Hepatocyte (in vitro differentiated cells): ENCODE measurements at regions not wholly inside any gene's neighbourhood (a gene's known extent, or its start where the extent isn't known, plus 50 kb on each side); places are given as distances from the start of the nearest gene placed in this dataset.

Source experiments
- DNase-seq: peaks from one replicate; pipeline ENCODE4 v3.0.0-alpha.2; 2016; ENCODE audit warnings: low spot score
- H2AFZ ChIP-seq: fragments of 200-600 bp; sonication (generic); 2 replicates; pipeline ENCODE4 v1.6.0; 2016; ENCODE audit warnings: antibody characterized with exemption, mild to moderate bottlenecking
- H3K27ac ChIP-seq: fragments of 200-600 bp; sonication (generic); 2 replicates; pipeline ENCODE4 v1.5.1; 2016; ENCODE audit warnings: mild to moderate bottlenecking
- H3K27me3 ChIP-seq: fragments of 200-600 bp; sonication (generic); 2 replicates; pipeline ENCODE4 v1.6.1; 2016
- H3K36me3 ChIP-seq: fragments of 200-600 bp; sonication (generic); replicated peaks from 2 replicates; pipeline ENCODE4 v1.5.1; 2016; ENCODE audit warnings: low read depth; ENCODE audit not compliant: insufficient read depth
- H3K4me1 ChIP-seq: fragments of 200-600 bp; sonication (generic); 2 replicates; pipeline ENCODE4 v1.5.1; 2016; ENCODE audit warnings: mild to moderate bottlenecking, moderate library complexity; ENCODE audit not compliant: insufficient read depth
- H3K4me2 ChIP-seq: fragments of 200-600 bp; sonication (generic); 2 replicates; pipeline ENCODE4 v1.6.0; 2016
- H3K4me3 ChIP-seq: fragments of 200-600 bp; sonication (generic); 2 replicates; pipeline ENCODE4 v1.5.1; 2016; ENCODE audit warnings: mild to moderate bottlenecking
- H3K79me2 ChIP-seq: fragments of 200-600 bp; sonication (generic); 2 replicates; pipeline ENCODE4 v1.6.0; 2017; ENCODE audit warnings: mild to moderate bottlenecking
- H3K9me2 ChIP-seq: fragments of 200-600 bp; sonication (generic); replicated peaks from 2 replicates; pipeline ENCODE4 v1.6.0; 2017; ENCODE audit warnings: mild to moderate bottlenecking; ENCODE audit not compliant: insufficient read depth
- H3K9me3 ChIP-seq: fragments of 200-600 bp; sonication (generic); 2 replicates; pipeline ENCODE4 v1.5.1; 2016; ENCODE audit warnings: low read depth, mild to moderate bottlenecking
- H4K20me1 ChIP-seq: fragments of 200-600 bp; sonication (generic); 2 replicates; pipeline ENCODE4 v1.6.0; 2016; ENCODE audit warnings: mild to moderate bottlenecking; ENCODE audit not compliant: insufficient read depth, poor library complexity, severe bottlenecking
- CTCF ChIP-seq: fragments of 200-600 bp; sonication (generic); IDR thresholded peaks from 2 replicates; pipeline ENCODE4 v1.5.1; 2016; ENCODE audit warnings: antibody characterized with exemption, mild to moderate bottlenecking; ENCODE audit not compliant: poor library complexity
- EZH2 ChIP-seq: fragments of 200-600 bp; sonication (generic); IDR thresholded peaks from 2 replicates; pipeline ENCODE4 v1.6.1; 2016; ENCODE audit warnings: antibody characterized with exemption, mild to moderate bottlenecking, borderline replicate concordance
- EZH2phosphoT487 ChIP-seq: fragments of 200-600 bp; sonication (generic); IDR thresholded peaks from one replicate; pipeline ENCODE4 v1.6.1; 2018; ENCODE audit warnings: antibody characterized with exemption, mild to moderate bottlenecking, low read depth, moderate library complexity; ENCODE audit not compliant: unreplicated experiment, severe bottlenecking
- WGBS: methylation state at CpG from one replicate; pipeline ENCODE4 v1.1.6; 2016; ENCODE audit warnings: low lambda C conversion rate; ENCODE audit errors: missing lambda C conversion rate; 5-methylcytosine and 5-hydroxymethylcytosine counted together

- no peaks in the 10 kb centered on the region for H3K9me3 ChIP-seq
- no peaks in the 10 kb centered on the region for H3K9me2 ChIP-seq
- DNase-seq = no peak
- H3K27me3 ChIP-seq = no peaks in the 10 kb centered on the region
- H3K4me1 ChIP-seq = peaks cover 20% of the 10 kb centered on the region
- no peaks in the 10 kb centered on the region for H4K20me1 ChIP-seq
- no peaks in the 10 kb centered on the region for H3K79me2 ChIP-seq
- peak overlapping the region; percentile 65 for H3K27ac ChIP-seq
- H3K4me3 ChIP-seq = no peak overlapping the region
- 77% methylated on average over 12 of the region's 12 CpGs for WGBS
- no peak overlapping the region for H3K4me2 ChIP-seq
- TF ChIP-seq EZH2 (no peak), EZH2phosphoT487 (no peak), CTCF (no peak)
- H3K36me3 ChIP-seq = no peaks in the 10 kb centered on the region
- H2AFZ ChIP-seq = no peak overlapping the region
These were observed 78.1 kb upstream of the LAPTM4A start for GRCh38 chr2:20129331-20130159.

GRCh38 chr2:20128506-20129330 is 77.3 kb upstream of the LAPTM4A start:
- Histone ChIP-seq H3K4me1 (peaks cover 20% of the 10 kb centered on the region), H4K20me1 (no peaks in the 10 kb centered on the region), H3K4me2 (no peak overlapping the region), H3K9me3 (no peaks in the 10 kb centered on the region), H3K4me3 (no peak overlapping the region), H2AFZ (no peak overlapping the region), H3K36me3 (no peaks in the 10 kb centered on the region), H3K27me3 (no peaks in the 10 kb centered on the region), H3K27ac (no peak overlapping the region), H3K79me2 (no peaks in the 10 kb centered on the region), H3K9me2 (no peaks in the 10 kb centered on the region)
- no peak for DNase-seq
- TF ChIP-seq EZH2 (no peak), CTCF (no peak), EZH2phosphoT487 (no peak)
- 90% methylated on average over 5 of the region's 5 CpGs for WGBS

- H3K36me3 ChIP-seq = no peaks in the 10 kb centered on the region
- DNase-seq = no peak
- H3K9me2 ChIP-seq = no peaks in the 10 kb centered on the region
- no peaks in the 10 kb centered on the region for H3K9me3 ChIP-seq
- no peaks in the 10 kb centered on the region for H3K27me3 ChIP-seq
- H3K4me2 ChIP-seq = no peak overlapping the region
- no peak overlapping the region for H3K27ac ChIP-seq
- no peak overlapping the region for H2AFZ ChIP-seq
- 100% methylated on average over 3 of the region's 3 CpGs for WGBS
- no peaks in the 10 kb centered on the region for H3K79me2 ChIP-seq
- H3K4me3 ChIP-seq = no peak overlapping the region
- H4K20me1 ChIP-seq = no peaks in the 10 kb centered on the region
- H3K4me1 ChIP-seq = peaks cover 20% of the 10 kb centered on the region
- TF ChIP-seq CTCF (no peak), EZH2phosphoT487 (no peak), EZH2 (no peak)
These were observed 75.0 kb upstream of the LAPTM4A start for GRCh38 chr2:20126469-20126868.
